ENCODE measurements at regions not wholly inside any gene's neighbourhood (a gene's known extent, or its start where the extent isn't known, plus 50 kb on each side); places are given as distances from the start of the nearest gene placed in this dataset.

- H3K27ac ChIP-seq (ENCODE audit: low read length), result no peak overlapping the region
Observed at GRCh38 chr17:63309021-63309420, 137.1 kb downstream of the CYB561 start.

DNA sequence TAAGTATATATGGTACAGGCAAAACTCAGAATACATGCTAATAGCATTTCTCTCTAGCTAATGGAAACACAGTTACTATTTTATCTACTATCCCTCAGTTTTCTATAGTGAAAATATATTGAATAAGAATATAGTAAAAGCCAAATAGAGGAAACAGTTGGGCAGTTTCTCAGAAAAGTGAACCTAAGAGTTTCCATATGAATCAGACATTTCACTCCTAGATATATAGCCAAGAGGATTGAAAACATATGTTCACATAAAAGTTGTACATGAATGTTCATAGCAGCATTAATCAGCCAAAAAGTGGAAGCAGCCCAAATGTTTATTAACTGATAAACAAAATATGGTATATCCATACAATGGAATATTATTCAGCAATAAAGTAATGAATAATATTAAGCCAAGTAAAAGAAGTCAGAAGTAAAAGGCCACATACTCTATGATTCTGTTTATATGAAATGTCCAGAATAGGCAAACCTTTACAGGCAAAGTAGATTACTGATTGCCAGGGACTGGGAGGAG lies 134.6 kb downstream of the CYB561 start:
- no peak for TF ChIP-seq CTCF (IDR thresholded peaks at IDR 0.05; ENCODE audit: low read depth, low read length)
- no peak for TF ChIP-seq EZH2phosphoT487 (IDR thresholded peaks at IDR 0.05; ENCODE audit: low read depth)
- Histone ChIP-seq H4K20me1 (ENCODE audit: insufficient read depth, low read length) (no peaks in the 10 kb centered on the region), H3K27ac (ENCODE audit: low read length) (no peak overlapping the region), H3K4me3 (ENCODE audit: low read length) (no peak overlapping the region), H3K4me2 (ENCODE audit: low read length) (no peak overlapping the region), H3K36me3 (replicated peaks; ENCODE audit: low read depth, low read length) (no peaks in the 10 kb centered on the region), H3K79me2 (ENCODE audit: low read length) (no peaks in the 10 kb centered on the region), H3K9ac (ENCODE audit: low read length) (no peak overlapping the region), H3K9me3 (ENCODE audit: insufficient read depth, low read length) (no peaks in the 10 kb centered on the region), H3K27me3 (ENCODE audit: low read depth, low read length) (no peaks in the 10 kb centered on the region), H3K4me1 (ENCODE audit: low read length) (peaks cover 35% of the 10 kb centered on the region), H2AFZ (ENCODE audit: low read depth, low read length) (no peak overlapping the region)

More at GRCh38 chr17:63309021-63309420, 137.1 kb downstream of the CYB561 start:
- Histone ChIP-seq H3K27me3 (ENCODE audit: low read depth, low read length) (no peaks in the 10 kb centered on the region), H2AFZ (ENCODE audit: low read depth, low read length) (no peak overlapping the region), H3K79me2 (ENCODE audit: low read length) (no peaks in the 10 kb centered on the region), H3K4me1 (ENCODE audit: low read length) (peaks cover 28% of the 10 kb centered on the region), H3K9ac (ENCODE audit: low read length) (no peak overlapping the region), H4K20me1 (ENCODE audit: insufficient read depth, low read length) (no peaks in the 10 kb centered on the region), H3K9me3 (ENCODE audit: insufficient read depth, low read length) (no peaks in the 10 kb centered on the region), H3K36me3 (replicated peaks; ENCODE audit: low read depth, low read length) (no peaks in the 10 kb centered on the region), H3K4me3 (ENCODE audit: low read length) (no peak overlapping the region), H3K4me2 (ENCODE audit: low read length) (no peak overlapping the region)
- no peak for TF ChIP-seq EZH2phosphoT487 (IDR thresholded peaks at IDR 0.05; ENCODE audit: low read depth)
- no peak for TF ChIP-seq CTCF (IDR thresholded peaks at IDR 0.05; ENCODE audit: low read depth, low read length)

DNA sequence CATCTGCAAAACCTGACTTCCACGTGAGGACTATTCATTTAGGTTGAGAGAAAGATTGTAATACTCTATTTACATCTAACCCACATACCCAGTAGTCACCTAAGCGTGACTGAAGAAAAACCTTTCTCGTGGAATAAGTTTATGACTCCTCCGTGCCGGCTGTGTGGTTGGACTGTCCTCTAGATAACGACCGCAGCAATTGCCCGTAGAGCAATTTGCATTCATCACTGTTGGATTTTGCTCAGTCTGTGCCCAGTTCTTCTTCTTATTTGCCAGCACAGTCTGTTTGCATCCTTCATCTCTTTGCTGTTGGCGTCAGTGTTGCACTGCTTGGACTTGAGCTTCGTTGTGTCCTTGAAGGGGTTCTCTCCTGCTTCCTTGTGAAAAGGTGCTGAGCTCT lies 131.3 kb downstream of the CYB561 start:
- TF ChIP-seq EZH2phosphoT487 (IDR thresholded peaks at IDR 0.05; ENCODE audit: low read depth) (no peak), CTCF (IDR thresholded peaks at IDR 0.05; ENCODE audit: low read depth, low read length) (no peak)
- no peak overlapping the region for H3K4me2 ChIP-seq (ENCODE audit: low read length)

DNA sequence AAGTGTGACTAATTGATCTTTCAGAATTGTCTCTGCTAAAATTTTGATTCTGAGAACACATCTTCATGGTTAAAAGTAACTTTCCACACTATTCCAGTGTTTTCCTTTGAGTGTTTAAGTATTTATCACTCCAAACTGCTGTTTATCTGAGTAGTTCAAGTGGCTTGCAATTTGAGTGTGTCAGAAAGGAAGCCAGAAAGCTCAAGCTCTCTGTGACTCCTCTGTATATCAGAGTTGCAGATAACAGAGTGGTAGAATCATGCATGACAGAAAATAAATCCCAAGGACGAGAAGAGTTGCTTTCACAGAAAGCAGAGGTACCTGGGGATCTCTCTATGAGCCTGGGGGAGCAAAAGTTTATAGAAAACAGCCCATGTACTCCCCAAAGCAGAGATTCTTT lies 130.0 kb downstream of the CYB561 start:
- peaks cover 18% of the 10 kb centered on the region for H3K4me1 ChIP-seq (ENCODE audit: low read length)
- no peaks in the 10 kb centered on the region for H3K79me2 ChIP-seq (ENCODE audit: low read length)
- H3K9ac ChIP-seq (ENCODE audit: low read length), result no peak overlapping the region
- H3K27ac ChIP-seq (ENCODE audit: low read length), result no peak overlapping the region
- TF ChIP-seq CTCF (IDR thresholded peaks at IDR 0.05; ENCODE audit: low read depth, low read length), result no peak
- H3K36me3 ChIP-seq (replicated peaks; ENCODE audit: low read depth, low read length), result no peaks in the 10 kb centered on the region
- no peak overlapping the region for H3K4me3 ChIP-seq (ENCODE audit: low read length)
- no peak overlapping the region for H3K4me2 ChIP-seq (ENCODE audit: low read length)
- no peaks in the 10 kb centered on the region for H3K9me3 ChIP-seq (ENCODE audit: insufficient read depth, low read length)
- no peaks in the 10 kb centered on the region for H3K27me3 ChIP-seq (ENCODE audit: low read depth, low read length)
- no peak overlapping the region for H2AFZ ChIP-seq (ENCODE audit: low read depth, low read length)
- no peaks in the 10 kb centered on the region for H4K20me1 ChIP-seq (ENCODE audit: insufficient read depth, low read length)

More for the DNA sequence above, 131.3 kb downstream of the CYB561 start:
- no peaks in the 10 kb centered on the region for H3K9me3 ChIP-seq (ENCODE audit: insufficient read depth, low read length)
- no peaks in the 10 kb centered on the region for H3K27me3 ChIP-seq (ENCODE audit: low read depth, low read length)
- no peaks in the 10 kb centered on the region for H3K36me3 ChIP-seq (replicated peaks; ENCODE audit: low read depth, low read length)
- no peak overlapping the region for H3K27ac ChIP-seq (ENCODE audit: low read length)
- H3K4me3 ChIP-seq (ENCODE audit: low read length), result no peak overlapping the region
- no peaks in the 10 kb centered on the region for H4K20me1 ChIP-seq (ENCODE audit: insufficient read depth, low read length)
- H3K4me1 ChIP-seq (ENCODE audit: low read length), result peaks cover 20% of the 10 kb centered on the region
- no peak overlapping the region for H3K9ac ChIP-seq (ENCODE audit: low read length)
- H3K79me2 ChIP-seq (ENCODE audit: low read length), result no peaks in the 10 kb centered on the region
- H2AFZ ChIP-seq (ENCODE audit: low read depth, low read length), result no peak overlapping the region

All from OCI-LY3 (cell line).